Panc1 (cell line): ENCODE measurements at regions not wholly inside any gene's neighbourhood (a gene's known extent, or its start where the extent isn't known, plus 50 kb on each side); places are given as distances from the start of the nearest gene placed in this dataset.

Source experiments
- POLR2AphosphoS5 ChIP-seq: IDR thresholded peaks from 2 replicates; pipeline ENCODE4 v1.6.1; 2012; ENCODE audit warnings: mild to moderate bottlenecking, low read depth, low read length, moderate library complexity
- SIN3A ChIP-seq: IDR thresholded peaks from 2 replicates; pipeline ENCODE4 v1.6.1; 2012; ENCODE audit warnings: low read depth, mild to moderate bottlenecking, low read length, moderate library complexity, borderline replicate concordance; ENCODE audit not compliant: insufficient read depth
- TCF7L2 ChIP-seq: IDR thresholded peaks from 2 replicates; pipeline ENCODE4 v1.6.1; 2011; ENCODE audit warnings: mild to moderate bottlenecking, low read depth, low read length, inconsistent platforms
- TF ChIP-seq, protein P1 (sequence below): fragments of 450-650 bp; IDR thresholded peaks from 2 replicates; pipeline ENCODE4 v1.5.1; 2017; ENCODE audit warnings: mild to moderate bottlenecking
- TF ChIP-seq, protein P2 (sequence below), 2 experiments: IDR thresholded peaks; 2 replicates each; pipeline ENCODE4 v1.6.1; 2011 to 2012; ENCODE audit warnings: low read depth in 2 of 2, control low read depth in 1 of 2, low read length in 1 of 2, mild to moderate bottlenecking in 1 of 2, moderate library complexity in 1 of 2; ENCODE audit not compliant: insufficient read depth in 1 of 2

GRCh38 chr13:56299650-56300049 is 841.1 kb upstream of the PRR20A start:
- TF ChIP-seq TCF7L2 (no peak), POLR2AphosphoS5 (no peak), SIN3A (no peak)
- TF ChIP-seq, protein P1, sequence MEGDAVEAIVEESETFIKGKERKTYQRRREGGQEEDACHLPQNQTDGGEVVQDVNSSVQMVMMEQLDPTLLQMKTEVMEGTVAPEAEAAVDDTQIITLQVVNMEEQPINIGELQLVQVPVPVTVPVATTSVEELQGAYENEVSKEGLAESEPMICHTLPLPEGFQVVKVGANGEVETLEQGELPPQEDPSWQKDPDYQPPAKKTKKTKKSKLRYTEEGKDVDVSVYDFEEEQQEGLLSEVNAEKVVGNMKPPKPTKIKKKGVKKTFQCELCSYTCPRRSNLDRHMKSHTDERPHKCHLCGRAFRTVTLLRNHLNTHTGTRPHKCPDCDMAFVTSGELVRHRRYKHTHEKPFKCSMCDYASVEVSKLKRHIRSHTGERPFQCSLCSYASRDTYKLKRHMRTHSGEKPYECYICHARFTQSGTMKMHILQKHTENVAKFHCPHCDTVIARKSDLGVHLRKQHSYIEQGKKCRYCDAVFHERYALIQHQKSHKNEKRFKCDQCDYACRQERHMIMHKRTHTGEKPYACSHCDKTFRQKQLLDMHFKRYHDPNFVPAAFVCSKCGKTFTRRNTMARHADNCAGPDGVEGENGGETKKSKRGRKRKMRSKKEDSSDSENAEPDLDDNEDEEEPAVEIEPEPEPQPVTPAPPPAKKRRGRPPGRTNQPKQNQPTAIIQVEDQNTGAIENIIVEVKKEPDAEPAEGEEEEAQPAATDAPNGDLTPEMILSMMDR: no peak
- TF ChIP-seq, protein P2, sequence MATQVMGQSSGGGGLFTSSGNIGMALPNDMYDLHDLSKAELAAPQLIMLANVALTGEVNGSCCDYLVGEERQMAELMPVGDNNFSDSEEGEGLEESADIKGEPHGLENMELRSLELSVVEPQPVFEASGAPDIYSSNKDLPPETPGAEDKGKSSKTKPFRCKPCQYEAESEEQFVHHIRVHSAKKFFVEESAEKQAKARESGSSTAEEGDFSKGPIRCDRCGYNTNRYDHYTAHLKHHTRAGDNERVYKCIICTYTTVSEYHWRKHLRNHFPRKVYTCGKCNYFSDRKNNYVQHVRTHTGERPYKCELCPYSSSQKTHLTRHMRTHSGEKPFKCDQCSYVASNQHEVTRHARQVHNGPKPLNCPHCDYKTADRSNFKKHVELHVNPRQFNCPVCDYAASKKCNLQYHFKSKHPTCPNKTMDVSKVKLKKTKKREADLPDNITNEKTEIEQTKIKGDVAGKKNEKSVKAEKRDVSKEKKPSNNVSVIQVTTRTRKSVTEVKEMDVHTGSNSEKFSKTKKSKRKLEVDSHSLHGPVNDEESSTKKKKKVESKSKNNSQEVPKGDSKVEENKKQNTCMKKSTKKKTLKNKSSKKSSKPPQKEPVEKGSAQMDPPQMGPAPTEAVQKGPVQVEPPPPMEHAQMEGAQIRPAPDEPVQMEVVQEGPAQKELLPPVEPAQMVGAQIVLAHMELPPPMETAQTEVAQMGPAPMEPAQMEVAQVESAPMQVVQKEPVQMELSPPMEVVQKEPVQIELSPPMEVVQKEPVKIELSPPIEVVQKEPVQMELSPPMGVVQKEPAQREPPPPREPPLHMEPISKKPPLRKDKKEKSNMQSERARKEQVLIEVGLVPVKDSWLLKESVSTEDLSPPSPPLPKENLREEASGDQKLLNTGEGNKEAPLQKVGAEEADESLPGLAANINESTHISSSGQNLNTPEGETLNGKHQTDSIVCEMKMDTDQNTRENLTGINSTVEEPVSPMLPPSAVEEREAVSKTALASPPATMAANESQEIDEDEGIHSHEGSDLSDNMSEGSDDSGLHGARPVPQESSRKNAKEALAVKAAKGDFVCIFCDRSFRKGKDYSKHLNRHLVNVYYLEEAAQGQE (IDR thresholded peaks at IDR 0.05; ENCODE audit: insufficient read depth in 1 of 2, low read depth in 2 of 2, low read length in 1 of 2): no peak
